Left cardiac atrium (tissue), 4 donors: ENCODE measurements at regions not wholly inside any gene's neighbourhood (a gene's known extent, or its start where the extent isn't known, plus 50 kb on each side); places are given as distances from the start of the nearest gene placed in this dataset.

Source experiments
- ATAC-seq, 2 donors: fragments of 200-7000 bp; cut with Tn5 transposase; one replicate each; pipeline ENCODE4 v1.9.1; 2020; ENCODE audit warnings: mild to moderate bottlenecking in 2 of 2, moderate library complexity in 2 of 2
- DNase-seq: peaks from one replicate; pipeline ENCODE4 v3.0.0-alpha.2; 2020
- intact Hi-C, 2 donors: fragments of 100-400 bp; cut with DNase I; formaldehyde crosslinking; loops; one replicate each; pipeline versions ENCODE4 v1.14.1 to v1.15.1; 2022 to 2023
- donor health status: DM: no; HTN: yes; CAD: no.
- donor health status: DM: no; HTN: yes; CAD: no; lungs with severe emphysema.
- donor health status: DM: yes; HTN: yes; CAD: no.
- donor health status: Dilated cardiomyopathy.

DNA sequence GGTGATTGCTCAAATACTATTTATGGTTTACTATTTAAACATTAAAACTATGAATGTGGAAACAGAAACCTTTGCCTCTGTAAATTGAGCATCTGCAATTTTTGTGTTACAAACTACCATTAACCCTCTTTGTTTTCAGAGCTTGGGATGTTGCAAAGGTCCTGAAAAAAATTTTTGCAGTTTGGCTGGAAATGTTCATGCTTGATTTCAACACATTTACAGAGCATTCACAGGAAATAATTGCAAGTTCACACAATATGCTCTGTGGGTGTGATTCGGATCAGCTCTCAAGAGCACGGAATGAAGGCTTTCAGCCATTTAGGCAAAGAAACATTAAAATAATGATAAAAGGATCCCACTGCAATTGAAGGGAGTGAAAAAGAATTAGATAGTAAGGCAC lies 232.9 kb downstream of the ATP23 start:
- intact Hi-C loops, result no loop called here

DNA sequence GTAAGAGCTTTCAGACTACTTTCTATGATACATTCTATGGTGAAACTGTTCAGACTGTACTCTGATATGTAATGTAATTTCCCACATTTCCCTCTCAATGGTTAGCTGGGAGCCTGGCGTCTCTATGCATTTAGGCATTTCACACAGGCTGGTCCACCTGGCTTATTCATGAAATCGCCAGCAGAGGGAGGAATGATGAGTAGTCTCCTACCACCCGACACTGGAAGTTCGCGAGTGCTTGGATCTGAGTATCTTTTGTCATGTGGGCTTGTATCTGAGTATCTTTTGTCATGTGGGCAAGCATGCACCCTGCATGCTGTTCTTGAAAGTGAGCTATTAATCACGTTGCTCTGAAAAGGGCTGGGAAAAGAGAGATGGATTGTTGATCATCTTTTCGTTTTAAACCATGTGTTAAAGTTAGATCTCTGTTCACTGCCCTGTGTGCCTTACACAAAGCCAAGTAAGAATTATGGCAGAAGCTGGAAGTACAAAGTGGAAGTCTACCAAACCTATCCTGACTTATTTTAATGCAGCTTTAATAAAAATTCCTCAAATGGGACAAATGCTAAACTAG lies 235.0 kb downstream of the ATP23 start:
- ATAC-seq (peak in 1 of 2 donors; percentile 36), DNase-seq (no peak)
- intact Hi-C loops, result no loop called here

More for the DNA sequence above, 232.9 kb downstream of the ATP23 start:
- DNase-seq, result no peak
- ATAC-seq, result no peak

DNA sequence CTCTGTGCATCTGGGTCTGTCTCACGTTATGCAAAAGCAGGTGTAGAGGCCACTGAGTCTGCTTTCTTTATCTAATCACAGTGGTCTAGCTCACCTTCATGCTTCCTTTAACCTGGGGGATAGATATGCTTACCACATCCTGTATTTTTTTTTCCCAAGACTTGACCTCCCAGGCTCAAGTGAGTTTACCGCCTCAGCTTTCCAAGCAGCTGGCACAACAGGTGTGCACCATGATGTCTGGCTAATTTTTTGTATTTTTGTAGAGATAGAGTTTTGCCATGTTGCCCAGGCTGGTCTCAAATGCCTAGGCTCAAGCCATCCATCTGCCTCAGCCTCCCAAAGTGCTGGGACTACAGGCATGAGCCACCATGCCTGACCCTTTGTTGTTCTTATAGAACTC lies 236.0 kb downstream of the ATP23 start:
- no peak for ATAC-seq
- intact Hi-C loops, result no loop called here
- no peak for DNase-seq

DNA sequence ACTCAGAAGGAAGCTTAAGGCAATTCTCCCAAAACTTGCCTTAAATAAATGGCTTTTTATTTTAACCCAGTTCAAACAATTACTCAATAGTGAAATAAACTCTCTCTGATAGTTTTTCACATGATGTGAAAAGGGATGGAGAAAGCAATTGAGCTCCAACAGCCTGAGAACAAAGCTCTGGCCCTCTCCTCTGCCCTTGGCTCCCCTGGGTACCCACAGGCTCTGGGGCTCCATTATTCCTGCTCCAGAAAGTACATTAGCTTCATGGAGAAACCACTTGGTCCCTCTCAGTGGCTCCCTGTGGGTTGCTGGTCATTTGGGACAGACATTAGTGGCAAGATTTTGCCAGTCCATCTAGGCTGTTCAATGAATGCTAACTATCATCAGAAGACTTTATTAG lies 242.8 kb downstream of the ATP23 start:
- intact Hi-C loops, result no loop called here
- DNase-seq (no peak), ATAC-seq (no peak)

DNA sequence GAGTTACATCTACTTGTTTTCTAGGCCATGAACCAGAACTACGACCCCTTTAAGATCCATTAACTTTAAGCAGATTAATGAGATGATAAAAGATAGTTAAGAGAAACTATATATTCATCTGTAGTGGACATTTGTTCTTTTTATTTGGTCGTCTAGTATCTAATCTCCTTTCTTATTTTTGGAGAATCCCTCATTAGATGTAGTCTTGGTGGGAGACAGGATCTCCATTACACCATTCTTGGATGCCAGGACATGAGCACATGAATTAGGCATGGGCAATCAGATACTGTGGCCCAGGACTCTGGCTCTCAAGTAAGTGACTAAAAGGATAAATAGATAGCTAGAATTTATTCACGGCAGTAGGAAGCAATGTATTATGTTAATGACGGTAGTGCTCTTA lies 245.0 kb downstream of the ATP23 start:
- DNase-seq (no peak), ATAC-seq (no peak)
- intact Hi-C loops, result no loop called here

DNA sequence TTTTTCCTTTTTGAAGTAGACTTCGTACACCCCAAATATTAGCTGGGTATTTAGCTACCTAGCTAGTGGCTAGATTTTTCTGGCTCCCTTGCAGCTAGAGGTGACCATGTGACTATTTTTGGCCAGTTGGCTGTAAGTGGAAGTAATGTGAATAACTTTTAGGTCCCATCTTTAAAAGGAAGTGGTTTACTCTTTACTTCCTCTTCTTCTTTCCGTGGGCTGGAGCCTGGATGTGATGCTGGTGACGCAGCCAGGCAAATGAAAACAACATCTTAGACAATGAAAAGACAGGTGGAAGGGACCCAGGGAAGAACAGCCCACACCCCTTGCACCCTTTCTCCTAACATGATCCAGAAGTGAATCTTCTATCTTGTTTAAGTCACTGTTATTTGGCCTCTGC lies 245.5 kb downstream of the ATP23 start:
- ATAC-seq, result no peak
- DNase-seq, result no peak
- intact Hi-C loops, result no loop called here

DNA sequence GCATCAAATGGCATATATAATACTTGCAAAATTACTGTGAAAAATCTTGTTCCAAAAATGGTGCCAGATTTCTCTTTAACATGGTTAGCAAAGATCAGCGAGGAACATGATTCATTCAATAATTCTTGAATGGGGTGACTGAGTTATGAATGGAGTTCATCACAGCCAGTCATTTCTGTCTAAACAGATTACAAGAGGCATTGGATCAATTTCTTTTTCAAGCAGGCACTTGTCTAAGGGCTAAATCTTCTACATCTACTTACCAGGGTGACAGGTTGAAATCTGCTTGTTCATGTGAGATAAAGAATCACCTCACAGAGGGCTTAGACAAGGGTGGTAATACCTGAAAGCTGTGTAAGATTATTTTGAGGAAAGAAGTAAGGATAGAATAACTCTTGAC lies 247.7 kb downstream of the ATP23 start:
- intact Hi-C loops, result no loop called here
- ATAC-seq (no peak), DNase-seq (no peak)

DNA sequence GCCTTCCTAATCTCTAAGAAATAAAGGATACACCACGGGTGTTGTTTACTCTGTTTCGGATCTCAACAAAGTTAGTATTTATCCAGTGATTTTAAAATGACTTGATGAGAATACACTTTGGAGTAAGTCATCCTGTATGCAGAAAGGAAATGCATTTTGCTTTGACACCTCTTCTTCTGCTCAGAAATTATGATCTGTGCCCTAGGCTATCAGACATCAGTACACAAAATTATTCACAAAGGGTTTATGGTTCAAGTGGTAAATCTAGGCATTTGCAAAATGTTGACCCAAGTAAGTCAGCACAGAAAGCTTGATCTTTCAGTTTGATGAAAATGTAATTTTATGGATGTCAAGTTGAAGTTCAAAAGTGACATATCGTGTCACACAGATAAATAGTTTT lies 248.5 kb downstream of the ATP23 start:
- ATAC-seq (no peak), DNase-seq (no peak)
- intact Hi-C loops, result no loop called here

DNA sequence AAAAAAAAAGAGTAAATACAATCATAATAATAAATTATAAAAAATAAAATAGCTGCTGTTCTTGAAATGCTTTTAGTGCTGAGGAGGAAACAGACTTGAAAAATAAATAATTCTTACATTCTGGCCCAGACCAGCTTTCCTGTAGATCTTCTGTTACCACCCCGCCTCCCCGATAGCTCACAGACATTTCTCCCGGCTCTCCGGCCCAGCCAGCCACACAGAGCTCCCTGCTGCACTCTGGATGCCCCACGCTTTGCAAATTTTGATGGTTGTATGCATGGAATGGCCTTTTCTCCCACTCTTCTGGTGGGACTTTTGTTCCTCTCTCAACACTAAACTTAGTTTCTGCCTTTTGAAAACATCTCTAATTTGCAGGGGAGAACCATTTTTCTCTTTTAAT lies 249.3 kb downstream of the ATP23 start:
- DNase-seq (no peak), ATAC-seq (no peak)
- intact Hi-C loops, result no loop called here

DNA sequence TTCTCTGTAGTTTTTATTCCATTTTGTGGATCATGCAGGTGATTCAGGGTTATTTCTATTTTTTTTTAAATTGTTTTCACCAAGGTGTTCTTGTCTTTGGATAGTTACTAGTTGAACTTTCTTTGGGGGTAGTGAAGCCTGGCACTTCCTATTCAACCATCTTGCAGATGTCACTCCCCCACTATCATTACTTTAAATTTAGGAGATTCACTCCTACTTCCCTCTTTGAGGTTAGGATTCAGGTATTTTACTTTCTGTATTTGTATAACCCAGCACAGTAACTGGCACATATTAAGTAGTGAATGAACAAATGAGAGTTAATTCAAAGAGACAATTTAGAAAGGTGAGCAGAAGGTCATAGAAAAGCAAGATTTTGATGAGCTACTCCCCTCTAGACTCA lies 255.6 kb downstream of the ATP23 start:
- intact Hi-C loops, result no loop called here
- ATAC-seq, result no peak
- no peak for DNase-seq

DNA sequence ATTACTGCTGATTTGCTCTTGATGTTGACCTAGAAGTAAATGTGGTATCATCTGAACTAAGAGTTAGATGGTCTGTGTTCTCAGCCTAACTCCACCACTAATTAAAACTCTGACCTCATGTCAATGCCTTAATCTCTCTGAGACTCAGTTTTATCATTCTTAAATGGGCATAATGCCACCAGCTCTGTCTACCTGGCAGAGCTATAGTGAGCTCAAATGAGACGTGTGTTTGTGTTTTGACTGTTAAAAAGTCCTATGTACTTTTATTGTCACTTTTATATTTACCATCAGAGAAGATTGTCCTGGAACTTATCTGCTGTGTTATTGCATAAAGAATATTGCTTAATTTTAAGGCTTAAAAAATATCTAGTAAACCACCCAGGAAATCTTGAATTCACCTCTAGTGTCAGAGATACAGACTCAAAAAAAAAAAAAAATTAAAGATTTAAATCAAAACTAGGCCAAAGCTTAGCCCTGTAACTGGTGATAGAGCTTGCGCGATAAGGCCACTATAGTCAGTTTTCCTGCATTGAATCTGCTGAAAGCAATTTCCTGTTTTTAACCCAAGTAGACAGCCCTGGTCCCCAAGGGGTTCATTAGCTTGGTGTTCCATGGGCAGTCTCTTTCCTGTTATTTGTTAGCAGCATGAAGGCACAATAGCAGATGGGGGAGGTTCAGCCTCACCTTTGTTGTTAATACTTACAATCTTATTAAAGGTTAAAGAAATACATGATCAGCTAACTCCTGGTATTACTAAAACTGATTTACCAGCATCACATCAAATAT lies 261.8 kb downstream of the ATP23 start:
- DNase-seq (peak; percentile 22), ATAC-seq (peak in 1 of 2 donors; percentile 64)
- intact Hi-C loops, result no loop called here

DNA sequence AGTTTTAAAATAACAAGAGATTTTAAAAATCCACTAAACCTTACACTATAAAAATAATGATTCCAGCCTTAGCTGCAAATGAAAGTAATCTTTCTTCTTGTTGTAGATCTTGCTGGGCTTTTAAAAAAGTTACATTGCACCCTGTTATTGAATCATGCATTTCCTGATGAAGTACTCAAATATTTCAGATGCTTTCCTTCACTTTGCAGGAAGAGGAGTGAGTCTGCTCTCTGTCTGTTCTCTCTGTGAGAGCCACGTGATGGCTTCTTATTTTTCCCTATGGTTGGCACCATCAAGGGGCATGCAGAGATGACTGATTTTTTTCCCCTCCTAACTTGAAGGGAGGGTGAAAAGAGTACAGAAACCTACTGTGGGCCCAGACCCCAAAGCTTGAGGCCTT lies 262.7 kb downstream of the ATP23 start:
- intact Hi-C loops, result no loop called here
- DNase-seq, result no peak
- ATAC-seq, result no peak

DNA sequence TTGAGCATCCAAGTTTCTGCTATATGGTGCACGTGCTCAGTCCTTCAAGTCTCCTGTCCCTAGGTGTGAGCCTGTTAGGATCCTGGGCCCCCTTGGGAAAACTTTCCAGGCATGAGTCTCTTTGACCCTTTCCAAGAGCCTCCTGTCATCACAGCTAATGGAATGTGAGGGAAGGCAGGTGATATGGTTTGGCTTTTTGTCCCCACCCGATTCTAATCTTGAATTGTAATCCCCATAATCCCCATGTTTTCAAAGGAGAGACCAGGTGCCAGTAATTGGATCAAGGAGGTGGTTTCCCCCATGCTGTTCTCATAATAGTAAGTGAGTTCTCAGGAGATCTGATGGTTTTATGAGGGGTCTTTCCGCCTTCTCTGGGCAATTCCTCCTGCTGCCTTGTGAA lies 265.5 kb downstream of the ATP23 start:
- ATAC-seq, result no peak
- DNase-seq, result no peak
- intact Hi-C loops, result no loop called here

DNA sequence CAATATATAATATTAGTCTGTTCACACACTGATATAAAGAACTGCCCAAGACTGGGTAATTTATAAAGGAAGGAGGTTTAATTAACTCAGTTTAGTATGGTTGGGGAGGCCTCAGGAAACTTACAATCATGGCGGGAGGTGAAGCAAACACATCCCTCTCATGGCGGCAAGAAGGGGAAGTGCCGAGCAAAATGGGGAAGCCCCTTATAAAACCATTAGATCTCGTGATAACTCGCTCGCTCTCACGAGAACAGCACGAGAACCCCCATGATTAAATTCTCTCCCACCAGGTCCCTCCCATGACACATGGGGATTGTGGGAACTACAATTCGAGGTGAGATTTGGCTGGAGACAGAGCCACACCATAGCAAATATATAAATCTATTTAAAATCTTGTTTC lies 269.8 kb downstream of the ATP23 start:
- no peak for ATAC-seq
- DNase-seq, result no peak
- intact Hi-C loops, result no loop called here

DNA sequence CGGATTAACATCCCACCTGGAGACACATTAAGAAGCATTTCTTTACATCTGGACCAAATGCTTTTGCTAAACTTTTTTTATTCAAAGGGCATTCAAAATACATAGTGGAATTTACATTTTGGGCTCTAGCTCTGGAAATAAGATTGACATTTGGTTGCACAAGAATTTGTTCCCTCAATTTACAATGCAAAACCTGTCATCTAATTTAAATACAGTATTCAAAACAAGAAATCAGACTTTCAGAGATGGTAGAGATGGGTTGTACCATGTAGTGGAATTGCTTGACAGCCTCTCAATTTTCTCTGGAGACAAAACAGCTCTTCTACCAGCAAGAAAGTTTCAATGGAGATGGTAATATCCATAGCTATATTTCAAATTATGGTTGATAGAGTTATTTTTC lies 275.8 kb downstream of the ATP23 start:
- DNase-seq (no peak), ATAC-seq (no peak)
- intact Hi-C loops, result no loop called here

DNA sequence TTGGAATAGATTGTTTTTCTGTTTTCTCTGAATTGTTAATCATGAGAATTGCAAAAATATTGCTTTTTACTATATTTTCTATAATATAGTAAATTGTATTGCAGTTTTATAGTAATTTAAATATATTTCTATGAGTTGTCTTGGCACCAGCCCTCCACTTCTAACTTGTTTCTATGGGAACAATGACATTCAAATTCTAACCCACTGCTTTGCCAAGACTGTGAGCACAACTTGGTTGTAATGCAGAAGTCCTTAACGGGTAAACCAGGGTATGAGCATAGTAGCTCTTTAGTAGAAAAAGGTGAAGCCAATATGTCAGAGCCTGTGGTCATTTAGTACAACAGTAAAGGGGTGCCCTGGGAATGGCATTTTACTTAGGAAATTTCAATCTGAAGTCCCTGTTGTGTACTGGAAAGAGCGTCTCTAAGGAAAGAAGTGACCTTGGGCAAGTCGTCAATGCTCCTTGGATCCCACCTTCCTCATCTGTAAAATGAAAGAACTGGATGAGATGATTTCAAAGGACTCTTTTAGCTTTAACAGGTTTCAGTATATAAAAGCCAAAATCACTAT lies 283.3 kb downstream of the ATP23 start:
- ATAC-seq, result no peak
- no peak for DNase-seq
- intact Hi-C loops, result no loop called here

DNA sequence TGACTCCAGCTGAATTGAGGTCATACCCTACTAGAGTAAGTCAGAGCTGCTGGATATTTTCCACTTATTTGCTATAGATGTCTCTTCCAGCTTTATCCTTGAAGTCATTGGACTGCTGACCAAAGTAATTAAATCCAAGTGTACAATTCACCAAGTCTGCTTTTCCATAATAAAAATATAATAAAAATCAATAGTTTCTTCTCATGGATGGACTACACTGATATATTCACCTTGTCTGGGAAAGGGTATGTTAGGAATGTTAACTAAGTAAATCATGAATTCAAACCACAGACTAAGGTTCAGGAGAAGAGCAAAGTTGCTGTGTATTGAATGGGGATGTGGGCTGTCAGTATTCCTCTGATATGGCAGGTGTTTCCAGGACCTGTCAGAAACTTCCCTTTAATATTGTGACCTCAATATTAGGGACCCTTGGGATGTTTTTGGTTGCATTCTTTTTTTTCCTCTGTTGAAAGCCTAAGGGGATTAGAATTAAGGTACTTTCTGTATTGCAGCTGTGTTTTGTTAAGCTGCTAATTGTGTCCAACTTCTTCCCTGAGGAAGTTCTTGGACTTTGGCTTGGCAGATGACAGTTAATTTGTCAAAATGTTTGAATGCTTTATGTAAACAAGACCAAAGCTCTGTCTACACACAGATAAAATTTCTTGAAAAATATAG lies 284.0 kb downstream of the ATP23 start:
- ATAC-seq, result peak in 1 of 2 donors; percentile 55

DNA sequence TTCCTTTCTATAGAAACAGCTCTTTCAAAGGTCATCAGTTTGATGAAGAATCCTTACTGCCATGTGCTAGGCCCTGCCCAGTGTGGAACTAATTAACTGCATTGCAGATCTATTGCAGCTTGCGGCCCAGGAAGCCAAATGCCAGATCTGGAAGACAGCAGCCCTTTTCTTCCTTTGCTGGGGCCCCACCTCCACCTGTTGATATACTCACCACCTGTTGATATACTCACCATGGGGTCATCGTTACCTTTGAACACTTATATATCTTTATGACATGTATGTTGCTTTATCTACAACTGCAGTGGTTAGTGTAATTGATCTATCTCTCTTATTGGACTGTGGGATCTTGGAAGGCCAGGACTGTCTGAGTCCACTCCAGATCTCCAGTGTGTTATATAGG lies 292.5 kb downstream of the ATP23 start:
- ATAC-seq, result no peak
- DNase-seq, result no peak
- intact Hi-C loops, result no loop called here

More for the DNA sequence above, 284.0 kb downstream of the ATP23 start:
- DNase-seq, result no peak
- intact Hi-C loops, result no loop called here

DNA sequence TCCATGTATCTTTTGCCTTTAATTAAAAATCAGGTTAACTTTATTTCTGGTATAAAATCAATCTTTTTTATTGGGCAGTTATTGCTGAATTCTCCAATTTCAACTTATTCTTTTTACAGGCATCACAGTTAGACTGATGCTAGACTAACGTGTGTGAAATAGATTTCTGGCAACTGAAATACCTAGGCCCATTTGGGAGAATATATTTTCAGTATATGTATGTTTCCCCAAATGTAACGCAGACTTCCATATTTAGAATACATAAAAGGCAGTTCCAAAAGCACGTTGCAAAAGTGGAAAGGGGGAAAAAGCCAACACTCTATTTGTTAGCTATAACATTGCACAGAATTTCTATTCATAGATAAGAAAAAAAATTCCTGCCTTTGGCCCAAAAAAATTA lies 297.0 kb downstream of the ATP23 start:
- intact Hi-C loops, result no loop called here
- ATAC-seq (no peak), DNase-seq (no peak)

DNA sequence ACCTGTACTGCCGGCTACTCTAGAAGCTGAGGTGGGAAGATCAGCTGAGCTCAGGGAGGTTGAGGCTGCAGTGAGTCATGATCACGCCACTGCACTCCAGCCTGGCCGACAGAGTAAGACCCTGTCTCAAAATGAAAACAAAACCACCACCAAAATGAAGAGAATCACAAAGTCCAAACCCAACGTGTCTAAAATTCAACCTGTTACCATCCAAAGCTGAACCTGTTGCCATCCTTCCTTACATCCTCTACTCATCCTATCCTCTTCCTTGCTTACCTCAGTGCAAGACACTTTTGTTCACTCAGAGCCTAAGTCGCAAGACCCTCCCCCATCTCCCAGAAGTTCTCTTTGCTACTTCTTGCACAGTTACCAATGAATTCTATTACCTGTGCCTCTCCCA lies 299.7 kb downstream of the ATP23 start:
- no peak for ATAC-seq

More for the DNA sequence above, 299.7 kb downstream of the ATP23 start:
- no peak for DNase-seq
- intact Hi-C loops, result no loop called here
